ENCODE measurements at regions not wholly inside any gene's neighbourhood (a gene's known extent, or its start where the extent isn't known, plus 50 kb on each side); places are given as distances from the start of the nearest gene placed in this dataset.

DNA sequence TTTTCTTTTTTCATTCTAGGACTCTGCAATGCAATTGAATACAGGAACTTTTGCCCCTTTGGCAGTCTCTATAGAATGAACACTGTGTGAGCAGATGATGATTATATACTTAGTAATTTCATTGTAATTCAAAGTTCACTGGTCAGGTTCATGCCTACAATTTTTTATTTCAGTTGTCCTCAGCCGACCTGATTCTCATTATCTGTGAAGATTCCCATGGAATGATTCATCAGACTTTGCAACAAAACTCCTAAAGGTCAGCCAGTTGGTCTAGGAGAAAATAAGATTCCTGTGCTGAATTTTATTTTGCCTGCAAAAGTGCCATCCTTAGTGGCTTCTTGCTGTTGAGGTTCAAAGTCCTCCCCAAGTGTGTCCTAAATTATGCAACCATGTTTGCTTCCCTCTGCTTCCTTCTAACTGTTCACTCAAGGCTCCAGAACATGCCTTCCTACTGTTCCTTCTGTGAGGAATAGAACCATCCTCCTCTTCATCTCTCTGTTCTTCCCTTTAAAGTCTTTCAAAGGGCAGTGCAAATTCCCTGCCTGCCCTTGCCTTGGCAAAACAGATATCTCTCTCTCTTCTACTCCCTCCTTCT is 194.2 kb upstream of the CNR1 start:
- H3K4me3 Mint-ChIP-seq (ENCODE audit: unreplicated experiment), result no peak overlapping the region
- H3K4me1 Mint-ChIP-seq (ENCODE audit: unreplicated experiment), result no peaks in the 10 kb centered on the region
- H3K27ac Mint-ChIP-seq (ENCODE audit: unreplicated experiment), result no peak overlapping the region
- peaks cover 6% of the 10 kb centered on the region for H3K9me3 Mint-ChIP-seq (ENCODE audit: unreplicated experiment)
- TF ChIP-seq CTCF (IDR thresholded peaks at IDR 0.05), result no peak
- peaks cover 8% of the 10 kb centered on the region for H3K27me3 Mint-ChIP-seq (ENCODE audit: unreplicated experiment)
- no peaks in the 10 kb centered on the region for H3K36me3 Mint-ChIP-seq (ENCODE audit: unreplicated experiment)
- DNase-seq (ENCODE audit: extremely low spot score, unreplicated experiment), result no peak

- Mint-ChIP-seq H3K27ac (ENCODE audit: unreplicated experiment) (no peak overlapping the region), H3K4me3 (ENCODE audit: unreplicated experiment) (no peak overlapping the region), H3K36me3 (ENCODE audit: unreplicated experiment) (no peaks in the 10 kb centered on the region), H3K27me3 (ENCODE audit: unreplicated experiment) (peaks cover 7% of the 10 kb centered on the region), H3K4me1 (ENCODE audit: unreplicated experiment) (no peaks in the 10 kb centered on the region), H3K9me3 (ENCODE audit: unreplicated experiment) (peaks cover 11% of the 10 kb centered on the region)
- no peak for TF ChIP-seq CTCF (IDR thresholded peaks at IDR 0.05)
- no peak for DNase-seq (ENCODE audit: extremely low spot score, unreplicated experiment)
These were observed 193.5 kb upstream of the CNR1 start for GRCh38 chr6:88359530-88360202.

GRCh38 chr6:88358846-88359245 is 192.7 kb upstream of the CNR1 start:
- H3K27ac Mint-ChIP-seq (ENCODE audit: unreplicated experiment), result no peak overlapping the region
- no peak for TF ChIP-seq CTCF (IDR thresholded peaks at IDR 0.05)
- no peak overlapping the region for H3K4me3 Mint-ChIP-seq (ENCODE audit: unreplicated experiment)
- H3K9me3 Mint-ChIP-seq (ENCODE audit: unreplicated experiment), result peaks cover 16% of the 10 kb centered on the region
- no peaks in the 10 kb centered on the region for H3K4me1 Mint-ChIP-seq (ENCODE audit: unreplicated experiment)
- DNase-seq (ENCODE audit: extremely low spot score, unreplicated experiment), result no peak
- peaks cover 7% of the 10 kb centered on the region for H3K27me3 Mint-ChIP-seq (ENCODE audit: unreplicated experiment)
- no peaks in the 10 kb centered on the region for H3K36me3 Mint-ChIP-seq (ENCODE audit: unreplicated experiment)

- H3K27me3 Mint-ChIP-seq (ENCODE audit: unreplicated experiment), result no peaks in the 10 kb centered on the region
- peaks cover 16% of the 10 kb centered on the region for H3K9me3 Mint-ChIP-seq (ENCODE audit: unreplicated experiment)
- no peak for TF ChIP-seq CTCF (IDR thresholded peaks at IDR 0.05)
- no peak for DNase-seq (ENCODE audit: extremely low spot score, unreplicated experiment)
- no peaks in the 10 kb centered on the region for H3K4me1 Mint-ChIP-seq (ENCODE audit: unreplicated experiment)
- H3K36me3 Mint-ChIP-seq (ENCODE audit: unreplicated experiment), result no peaks in the 10 kb centered on the region
- H3K27ac Mint-ChIP-seq (ENCODE audit: unreplicated experiment), result no peak overlapping the region
- no peak overlapping the region for H3K4me3 Mint-ChIP-seq (ENCODE audit: unreplicated experiment)
These were observed 183.4 kb upstream of the CNR1 start for GRCh38 chr6:88349511-88349910.

- H3K4me1 Mint-ChIP-seq (ENCODE audit: unreplicated experiment), result no peaks in the 10 kb centered on the region
- TF ChIP-seq CTCF (IDR thresholded peaks at IDR 0.05), result no peak
- H3K27me3 Mint-ChIP-seq (ENCODE audit: unreplicated experiment), result no peaks in the 10 kb centered on the region
- H3K36me3 Mint-ChIP-seq (ENCODE audit: unreplicated experiment), result no peaks in the 10 kb centered on the region
- no peak overlapping the region for H3K4me3 Mint-ChIP-seq (ENCODE audit: unreplicated experiment)
- H3K9me3 Mint-ChIP-seq (ENCODE audit: unreplicated experiment), result no peaks in the 10 kb centered on the region
- no peak overlapping the region for H3K27ac Mint-ChIP-seq (ENCODE audit: unreplicated experiment)
- no peak for DNase-seq (ENCODE audit: extremely low spot score, unreplicated experiment)
These were observed 176.2 kb upstream of the CNR1 start for GRCh38 chr6:88342336-88342735.
